Skin epidermis (tissue), 12 donors: ENCODE measurements at regions not wholly inside any gene's neighbourhood (a gene's known extent, or its start where the extent isn't known, plus 50 kb on each side); places are given as distances from the start of the nearest gene placed in this dataset.
A peak's percentile ranks its signal among the peaks of the same experiment; 100 is the strongest.

Source experiments
- H3K27ac ChIP-seq, 21 experiments: fragments of 200-600 bp; sonication (generic) in 11 of 21; one replicate each; pipeline ENCODE4 v1.5.0; 2020; ENCODE audit warnings: mild to moderate bottlenecking in 3 of 21, inconsistent platforms in 2 of 21, moderate library complexity in 2 of 21
- H3K4me3 ChIP-seq, 7 experiments: fragments of 200-600 bp; sonication (generic) in 2 of 7; one replicate each; pipeline ENCODE4 v1.5.0; 2020; ENCODE audit warnings: inconsistent platforms in 2 of 7, mild to moderate bottlenecking in 2 of 7, moderate library complexity in 1 of 7

GRCh38 chr3:150227839-150228238, 180.3 kb upstream of the TSC22D2 start:
- H3K4me3 ChIP-seq = no peak overlapping the region
- H3K27ac ChIP-seq = no peak overlapping the region

DNA sequence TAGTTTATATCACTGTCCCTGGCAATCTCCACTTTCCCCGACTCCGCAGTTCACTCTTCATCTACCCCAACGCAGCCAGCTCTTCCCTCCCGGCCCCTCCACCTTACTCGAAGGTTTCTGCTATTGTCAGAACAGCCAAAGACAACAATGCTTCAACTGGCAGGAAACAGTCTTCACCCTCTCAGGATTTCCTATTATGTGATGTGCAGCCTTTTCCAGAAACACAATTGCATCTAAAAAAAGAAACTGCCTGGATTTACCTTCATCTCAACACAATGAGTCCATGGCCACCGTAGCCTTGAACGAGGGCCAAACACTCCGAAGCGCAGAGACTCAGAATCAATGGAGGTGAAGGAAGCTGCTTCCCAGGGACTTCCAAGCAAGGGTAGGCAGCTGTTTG, 182.1 kb upstream of the TSC22D2 start:
- H3K27ac ChIP-seq = no peak overlapping the region
- no peak overlapping the region for H3K4me3 ChIP-seq

- Histone ChIP-seq H3K4me3 (no peak overlapping the region), H3K27ac (no peak overlapping the region)
Measured at GRCh38 chr3:150223558-150223957, 184.5 kb upstream of the TSC22D2 start.

- H3K4me3 ChIP-seq = no peak overlapping the region
- no peak overlapping the region for H3K27ac ChIP-seq
Measured at GRCh38 chr3:150222691-150223489, 185.2 kb upstream of the TSC22D2 start.

GRCh38 chr3:150221904-150222523, 186.1 kb upstream of the TSC22D2 start:
- Histone ChIP-seq H3K4me3 (no peak overlapping the region), H3K27ac (no peak overlapping the region)

GRCh38 chr3:150220799-150221198, 187.3 kb upstream of the TSC22D2 start:
- Histone ChIP-seq H3K4me3 (no peak overlapping the region), H3K27ac (no peak overlapping the region)

DNA sequence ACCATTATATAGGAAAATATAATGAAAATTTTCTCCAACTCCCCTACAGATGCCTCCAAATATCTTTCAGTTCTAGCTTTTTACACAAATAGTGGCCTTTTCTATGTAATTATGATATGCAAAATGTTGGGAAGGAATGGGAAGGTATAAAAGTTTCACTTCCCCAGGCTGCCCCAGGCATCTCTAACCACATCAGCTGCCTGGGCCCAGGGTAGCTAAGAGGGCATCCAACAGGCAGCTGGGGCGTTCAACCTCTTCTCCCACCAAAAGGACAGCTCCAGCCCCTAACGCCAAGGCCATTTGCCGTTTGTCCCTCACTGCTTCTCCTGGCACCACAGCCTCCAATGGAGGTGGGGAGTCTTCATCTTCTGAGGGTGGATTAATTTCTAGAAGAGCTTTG, 188.1 kb upstream of the TSC22D2 start:
- Histone ChIP-seq H3K27ac (no peak overlapping the region), H3K4me3 (no peak overlapping the region)

DNA sequence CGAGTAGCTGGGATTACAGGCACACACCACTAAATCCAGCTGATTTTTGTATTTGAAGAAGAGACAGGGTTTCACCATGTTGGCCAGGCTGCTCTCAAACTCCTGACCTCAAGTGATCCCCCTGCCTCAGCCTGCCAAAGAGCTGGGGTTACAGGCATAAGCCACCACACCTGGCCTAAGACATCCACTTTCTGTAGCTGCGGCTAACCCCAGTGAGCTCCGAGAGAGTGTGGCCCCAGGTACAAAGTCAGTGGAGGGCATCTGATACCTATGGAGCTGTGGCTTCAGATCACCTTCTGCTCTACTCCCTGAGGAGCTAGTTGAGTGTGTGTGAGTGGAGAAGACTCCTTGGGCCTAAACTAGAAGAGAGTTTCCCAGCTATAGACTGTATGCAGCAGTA, 189.3 kb upstream of the TSC22D2 start:
- H3K4me3 ChIP-seq = no peak overlapping the region
- no peak overlapping the region for H3K27ac ChIP-seq

- Histone ChIP-seq H3K4me3 (no peak overlapping the region), H3K27ac (no peak overlapping the region)
Measured at GRCh38 chr3:150218236-150218635, 189.9 kb upstream of the TSC22D2 start.

- H3K4me3 ChIP-seq = no peak overlapping the region
- no peak overlapping the region for H3K27ac ChIP-seq
Measured at GRCh38 chr3:150217691-150218090, 190.4 kb upstream of the TSC22D2 start.

GRCh38 chr3:150216866-150217600, 191.1 kb upstream of the TSC22D2 start:
- no peak overlapping the region for H3K27ac ChIP-seq

GRCh38 chr3:150216041-150216811, 191.9 kb upstream of the TSC22D2 start:
- Histone ChIP-seq H3K27ac (no peak overlapping the region), H3K4me3 (no peak overlapping the region)

More at GRCh38 chr3:150216866-150217600, 191.1 kb upstream of the TSC22D2 start:
- H3K4me3 ChIP-seq = no peak overlapping the region

DNA sequence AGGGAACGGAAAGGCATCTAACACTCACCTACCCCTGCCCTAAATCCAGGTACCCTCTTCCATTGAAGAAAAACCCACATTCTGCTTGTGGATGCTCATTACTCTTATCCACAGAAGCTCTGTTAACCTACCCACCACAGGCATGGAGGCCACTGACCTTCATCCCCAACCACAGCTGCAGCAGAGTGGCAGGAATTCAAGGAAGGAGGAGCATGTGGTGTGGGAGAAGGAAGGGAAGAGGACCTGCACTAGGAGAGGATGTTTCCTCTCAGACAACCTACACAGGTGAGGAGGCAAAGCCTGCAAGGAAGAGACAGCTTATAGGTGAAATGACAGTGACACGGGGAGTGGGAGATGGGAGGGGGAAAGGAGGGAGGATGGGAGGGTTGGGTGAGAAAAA, 192.5 kb upstream of the TSC22D2 start:
- no peak overlapping the region for H3K4me3 ChIP-seq
- no peak overlapping the region for H3K27ac ChIP-seq

- Histone ChIP-seq H3K27ac (no peak overlapping the region), H3K4me3 (no peak overlapping the region)
Measured at GRCh38 chr3:150213577-150213976, 194.5 kb upstream of the TSC22D2 start.

GRCh38 chr3:150210461-150211110, 197.5 kb upstream of the TSC22D2 start:
- H3K27ac ChIP-seq = no peak overlapping the region
- H3K4me3 ChIP-seq = no peak overlapping the region

- Histone ChIP-seq H3K27ac (peak overlapping the region in 4 of 21 experiments; percentile 7 to 43 (median 11)), H3K4me3 (no peak overlapping the region)
Measured at GRCh38 chr3:150203273-150203672, 204.8 kb upstream of the TSC22D2 start.

GRCh38 chr3:150202711-150203110, 205.4 kb upstream of the TSC22D2 start:
- Histone ChIP-seq H3K27ac (peak overlapping the region in 1 of 21 experiments; percentile 43), H3K4me3 (no peak overlapping the region)

DNA sequence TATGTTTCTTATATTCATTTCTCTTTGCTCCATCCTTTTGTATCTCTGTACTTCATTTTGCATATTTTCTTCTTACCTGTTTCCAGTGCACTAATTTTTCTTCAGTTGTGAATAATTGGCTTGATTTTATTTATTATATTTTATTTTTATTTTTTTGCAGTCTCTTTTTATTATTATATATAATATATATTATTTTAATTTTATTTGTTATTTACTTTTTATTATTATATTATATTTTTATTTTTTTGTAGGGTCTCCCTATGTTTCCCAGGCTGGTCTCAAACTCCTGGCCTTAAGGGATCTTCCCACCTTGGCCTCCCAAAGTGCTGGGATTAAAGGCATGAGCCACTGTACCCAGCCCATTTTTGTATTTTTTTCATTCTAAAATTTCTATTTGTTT, 213.1 kb upstream of the TSC22D2 start:
- Histone ChIP-seq H3K4me3 (no peak overlapping the region), H3K27ac (no peak overlapping the region)

DNA sequence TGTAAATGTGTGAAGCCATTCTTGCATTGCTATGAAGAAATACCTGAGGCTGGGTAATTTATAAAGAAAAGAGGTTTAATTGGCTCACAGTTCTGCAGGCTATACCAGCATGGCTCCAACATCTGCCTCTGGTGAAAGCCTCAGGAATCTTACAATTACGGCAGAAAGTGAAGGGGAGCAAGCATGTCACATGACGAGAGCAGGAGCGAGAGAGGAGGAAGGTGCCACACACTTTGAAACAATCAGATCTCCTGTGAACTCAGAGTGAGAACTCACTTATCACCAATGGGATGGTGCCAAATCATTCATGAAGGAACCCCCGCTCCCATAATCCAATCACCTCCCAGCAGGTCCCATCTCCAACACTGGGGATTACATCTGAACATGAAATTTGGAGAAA, 213.6 kb upstream of the TSC22D2 start:
- H3K4me3 ChIP-seq = no peak overlapping the region
- H3K27ac ChIP-seq = no peak overlapping the region
